PC-3 (cell line): ENCODE measurements at regions not wholly inside any gene's neighbourhood (a gene's known extent, or its start where the extent isn't known, plus 50 kb on each side); places are given as distances from the start of the nearest gene placed in this dataset.

Experiments
- CTCF ChIP-seq: fragments of 300-600 bp; sonication (generic); conservative IDR thresholded peaks from 2 replicates; pipeline ENCODE4 v1.5.1; 2017; ENCODE audit warnings: antibody characterized with exemption, low read depth, mild to moderate bottlenecking, low read length
- EZH2 ChIP-seq: fragments of 300-600 bp; sonication (generic); IDR thresholded peaks from one replicate; pipeline ENCODE4 v1.6.1; 2017; ENCODE audit warnings: antibody characterized with exemption, mild to moderate bottlenecking, low read length; ENCODE audit not compliant: unreplicated experiment

- TF ChIP-seq CTCF: no peak
- TF ChIP-seq EZH2: no peak
These were observed 252.8 kb upstream of the NETO1 start for GRCh38 chr18:73120626-73121025.
